ENCODE measurements at regions not wholly inside any gene's neighbourhood (a gene's known extent, or its start where the extent isn't known, plus 50 kb on each side); places are given as distances from the start of the nearest gene placed in this dataset.

DNA sequence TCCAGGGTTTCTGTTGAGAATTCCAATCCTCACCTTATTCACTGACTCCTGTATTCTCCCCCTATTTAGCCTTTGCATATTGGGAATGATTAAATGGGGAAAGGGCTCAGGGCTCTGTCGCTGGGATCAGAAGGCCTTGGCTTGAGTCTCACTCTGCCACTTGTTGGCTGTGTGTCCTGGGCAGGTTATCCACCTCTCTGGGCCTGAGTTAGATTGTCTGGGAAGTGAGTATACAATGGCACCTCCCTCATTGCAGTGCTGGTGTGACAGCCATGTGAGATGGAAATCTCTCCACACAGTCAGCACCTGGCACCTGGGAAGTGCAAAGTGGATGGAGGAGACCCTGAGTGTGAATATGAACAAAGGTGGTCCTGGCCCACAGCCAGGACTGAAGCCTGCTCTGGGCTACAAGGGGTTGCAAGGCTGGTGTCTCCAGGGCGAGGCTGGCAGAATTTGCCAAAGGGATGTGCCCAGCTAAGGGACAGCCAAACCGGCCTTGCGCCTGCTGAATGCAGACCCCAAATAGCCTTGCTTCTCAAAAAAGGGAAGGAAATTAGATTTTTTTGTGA is 200.0 kb upstream of the PMEPA1 start:
- no peaks in the 10 kb centered on the region for H3K9me3 ChIP-seq (replicated peaks; ENCODE audit: control insufficient read depth, insufficient read depth, low read length)
- ChIA-PET RAD21 (ENCODE audit: unreplicated experiment) (no interaction called here), SMC1A (ENCODE audit: uncharacterized antibody, unreplicated experiment) (no interaction called here), POLR2A (no interaction called here), CTCF (no interaction called here)
- no peaks in the 10 kb centered on the region for H4K20me1 ChIP-seq (ENCODE audit: control insufficient read depth, insufficient read depth)
- no peak for DNase-seq (ENCODE audit: low read depth, low spot score)
- no peak for TF ChIP-seq GABPA (IDR thresholded peaks at IDR 0.05; ENCODE audit: low read depth)
- no peak for TF ChIP-seq BACH1 (IDR thresholded peaks at IDR 0.05; ENCODE audit: borderline replicate concordance)
- TF ChIP-seq, protein P1, sequence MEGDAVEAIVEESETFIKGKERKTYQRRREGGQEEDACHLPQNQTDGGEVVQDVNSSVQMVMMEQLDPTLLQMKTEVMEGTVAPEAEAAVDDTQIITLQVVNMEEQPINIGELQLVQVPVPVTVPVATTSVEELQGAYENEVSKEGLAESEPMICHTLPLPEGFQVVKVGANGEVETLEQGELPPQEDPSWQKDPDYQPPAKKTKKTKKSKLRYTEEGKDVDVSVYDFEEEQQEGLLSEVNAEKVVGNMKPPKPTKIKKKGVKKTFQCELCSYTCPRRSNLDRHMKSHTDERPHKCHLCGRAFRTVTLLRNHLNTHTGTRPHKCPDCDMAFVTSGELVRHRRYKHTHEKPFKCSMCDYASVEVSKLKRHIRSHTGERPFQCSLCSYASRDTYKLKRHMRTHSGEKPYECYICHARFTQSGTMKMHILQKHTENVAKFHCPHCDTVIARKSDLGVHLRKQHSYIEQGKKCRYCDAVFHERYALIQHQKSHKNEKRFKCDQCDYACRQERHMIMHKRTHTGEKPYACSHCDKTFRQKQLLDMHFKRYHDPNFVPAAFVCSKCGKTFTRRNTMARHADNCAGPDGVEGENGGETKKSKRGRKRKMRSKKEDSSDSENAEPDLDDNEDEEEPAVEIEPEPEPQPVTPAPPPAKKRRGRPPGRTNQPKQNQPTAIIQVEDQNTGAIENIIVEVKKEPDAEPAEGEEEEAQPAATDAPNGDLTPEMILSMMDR (IDR thresholded peaks at IDR 0.05 in 2 of 3, conservative IDR thresholded peaks at IDR 0.05 in 1 of 3; ENCODE audit: control insufficient read depth in 2 of 3, extremely low read depth in 1 of 3, insufficient read depth in 1 of 3, low read depth in 3 of 3, low read length in 3 of 3) = no peak
- TF ChIP-seq TCF12 (IDR thresholded peaks at IDR 0.05; ENCODE audit: low read depth, low read length) = no peak
- no peak for TF ChIP-seq SPI1 (IDR thresholded peaks at IDR 0.05; ENCODE audit: borderline replicate concordance, insufficient read depth, low read depth, low read length)
- no peak for TF ChIP-seq MYC (IDR thresholded peaks at IDR 0.05; ENCODE audit: insufficient read depth, insufficient read length, insufficient replicate concordance, low read length, severe bottlenecking)
- no peak for TF ChIP-seq TCF7 (IDR thresholded peaks at IDR 0.05; ENCODE audit: borderline replicate concordance)
- no peak for TF ChIP-seq EED (IDR thresholded peaks at IDR 0.05; ENCODE audit: low read depth)
- no peak for TF ChIP-seq MEF2B (IDR thresholded peaks at IDR 0.05; ENCODE audit: partially characterized antibody, poor library complexity, severe bottlenecking)
- no peak for TF ChIP-seq RAD51 (IDR thresholded peaks at IDR 0.05)
- TF ChIP-seq SMC3 (IDR thresholded peaks at IDR 0.05; ENCODE audit: borderline replicate concordance, low read length) = no peak
- no peak for TF ChIP-seq PAX8 (IDR thresholded peaks at IDR 0.05)
- TF ChIP-seq ZSCAN29 (IDR thresholded peaks at IDR 0.05) = no peak
- no peak for TF ChIP-seq ZZZ3 (IDR thresholded peaks at IDR 0.05; ENCODE audit: control insufficient read depth, insufficient read length, low read depth)
- no peak for TF ChIP-seq STAT1 (conservative IDR thresholded peaks at IDR 0.05)
- no peak for TF ChIP-seq CEBPB (IDR thresholded peaks at IDR 0.05; ENCODE audit: borderline replicate concordance in 1 of 2, low read depth in 2 of 2, low read length in 2 of 2)
- no peak for TF ChIP-seq YY1 (IDR thresholded peaks at IDR 0.05; ENCODE audit: low read depth, low read length)
- TF ChIP-seq, protein P2, sequence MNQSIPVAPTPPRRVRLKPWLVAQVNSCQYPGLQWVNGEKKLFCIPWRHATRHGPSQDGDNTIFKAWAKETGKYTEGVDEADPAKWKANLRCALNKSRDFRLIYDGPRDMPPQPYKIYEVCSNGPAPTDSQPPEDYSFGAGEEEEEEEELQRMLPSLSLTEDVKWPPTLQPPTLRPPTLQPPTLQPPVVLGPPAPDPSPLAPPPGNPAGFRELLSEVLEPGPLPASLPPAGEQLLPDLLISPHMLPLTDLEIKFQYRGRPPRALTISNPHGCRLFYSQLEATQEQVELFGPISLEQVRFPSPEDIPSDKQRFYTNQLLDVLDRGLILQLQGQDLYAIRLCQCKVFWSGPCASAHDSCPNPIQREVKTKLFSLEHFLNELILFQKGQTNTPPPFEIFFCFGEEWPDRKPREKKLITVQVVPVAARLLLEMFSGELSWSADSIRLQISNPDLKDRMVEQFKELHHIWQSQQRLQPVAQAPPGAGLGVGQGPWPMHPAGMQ (IDR thresholded peaks at IDR 0.05; ENCODE audit: borderline replicate concordance) = no peak
- TF ChIP-seq WRNIP1 (IDR thresholded peaks at IDR 0.05; ENCODE audit: borderline replicate concordance, low read depth, low read length) = no peak
- no peak for TF ChIP-seq YBX1 (IDR thresholded peaks at IDR 0.05)
- FAIRE-seq = no peak
- intact Hi-C loops (cut with micrococcal nuclease; ENCODE audit: unreplicated experiment) = no loop called here
- no peak for ATAC-seq
- H3K36me3 ChIP-seq (ENCODE audit: control insufficient read depth in 2 of 2, insufficient read depth in 2 of 2, low read length in 1 of 2) = no peaks in the 10 kb centered on the region
- no peak overlapping the region for H2AFZ ChIP-seq (ENCODE audit: control insufficient read depth, low read depth, low read length)
- in situ Hi-C loops (cut with MboI) = no loop called here
- H3K27ac ChIP-seq (ENCODE audit: control insufficient read depth, insufficient read depth) = no peak overlapping the region
- no TSS peak for BruUV-seq (replicated peaks)
- 34% methylated on average over 4 of the region's 4 CpGs for WGBS (ENCODE audit: insufficient coverage, insufficient replicate concordance, low lambda C conversion rate, missing lambda C conversion rate)
- no peak overlapping the region for H3K9ac ChIP-seq (ENCODE audit: control insufficient read depth, insufficient read depth, low read length)
- H3K79me2 ChIP-seq (ENCODE audit: control insufficient read depth, insufficient read depth, low read length) = no peaks in the 10 kb centered on the region
- H3K27me3 ChIP-seq (replicated peaks in 1 of 2; ENCODE audit: control insufficient read depth in 2 of 2, insufficient read depth in 2 of 2, low read length in 1 of 2) = peaks cover 0 to 1% of the 10 kb centered on the region in 2 experiments; a peak in 2 of 4 replicates
- no peak overlapping the region for H3K4me2 ChIP-seq (ENCODE audit: control insufficient read depth, insufficient read depth)
- H3K4me3 ChIP-seq = no peak overlapping the region
- no peaks in the 10 kb centered on the region for H3K4me1 ChIP-seq (ENCODE audit: control insufficient read depth, insufficient read depth, low read length)

Data from GM12878 (cell line).